ENCODE measurements at regions not wholly inside any gene's neighbourhood (a gene's known extent, or its start where the extent isn't known, plus 50 kb on each side); places are given as distances from the start of the nearest gene placed in this dataset.

- DNase-seq (ENCODE audit: low read depth, low spot score), result no peak
- Histone ChIP-seq H3K4me1 (ENCODE audit: control insufficient read depth, insufficient read depth, low read length) (peaks cover 4% of the 10 kb centered on the region; the same call in 1 of the 2 replicates), H3K27ac (ENCODE audit: low read length) (no peak overlapping the region), H3K4me3 (ENCODE audit: low read depth in 2 of 2, low read length in 2 of 2) (no peak overlapping the region), H3K27me3 (ENCODE audit: control insufficient read depth, insufficient read depth, low read length) (no peaks in the 10 kb centered on the region; the same call in 1 of the 2 replicates), H3K36me3 (ENCODE audit: control insufficient read depth, insufficient read depth, low read length) (no peaks in the 10 kb centered on the region), H3K9me3 (ENCODE audit: control insufficient read depth, insufficient read depth, low read depth, low read length) (no peaks in the 10 kb centered on the region)
- ChIA-PET CTCF (interaction anchor here (0.6 to 3.7 kb wide), 13 partner anchors 10 to 1678 kb away, joined by 3 to 45 read pairs (median 4); no protein-coding TSS in a partner anchor), POLR2A (no interaction called here)
- in situ Hi-C loops (cut with HindIII; ENCODE audit: low pct_unique_long_range_greater_than_20kb, low sequenced_read_pairs) (no loop called here), intact Hi-C loops (cut with micrococcal nuclease; ENCODE audit: unreplicated experiment) (loop anchor here (1.0 kb wide), 1 partner anchor 115 kb away; no protein-coding TSS in a partner anchor)
- ATAC-seq, result peak; percentile 90
- TF ChIP-seq CTCF (IDR thresholded peaks at IDR 0.05) (peak; percentile 94), SIN3A (IDR thresholded peaks at IDR 0.05; ENCODE audit: borderline replicate concordance, insufficient read depth, low read depth, low read length) (no peak)
- BruUV-seq (replicated peaks), result no TSS peak
Measured at GRCh38 chr1:53393325-53393792, 65.5 kb upstream of the LRP8 start.

- Histone ChIP-seq H3K4me1 (ENCODE audit: control insufficient read depth, insufficient read depth, low read length) (peaks cover 4% of the 10 kb centered on the region; the same call in 1 of the 2 replicates), H3K4me3 (ENCODE audit: low read depth in 2 of 2, low read length in 2 of 2) (no peak overlapping the region), H3K9me3 (ENCODE audit: control insufficient read depth, insufficient read depth, low read depth, low read length) (no peaks in the 10 kb centered on the region), H3K36me3 (ENCODE audit: control insufficient read depth, insufficient read depth, low read length) (no peaks in the 10 kb centered on the region), H3K27ac (ENCODE audit: low read length) (no peak overlapping the region), H3K27me3 (ENCODE audit: control insufficient read depth, insufficient read depth, low read length) (no peaks in the 10 kb centered on the region; the same call in 1 of the 2 replicates)
- DNase-seq (ENCODE audit: low read depth, low spot score), result no peak
- ChIA-PET POLR2A (no interaction called here), CTCF (interaction anchor here (0.6 to 3.7 kb wide), 3 partner anchors 18 to 116 kb away, joined by 3 to 45 read pairs (median 3); no protein-coding TSS in a partner anchor)
- in situ Hi-C loops (cut with HindIII; ENCODE audit: low pct_unique_long_range_greater_than_20kb, low sequenced_read_pairs), result no loop called here
- intact Hi-C loops (cut with micrococcal nuclease; ENCODE audit: unreplicated experiment), result no loop called here
- no peak for ATAC-seq
- TF ChIP-seq SIN3A (IDR thresholded peaks at IDR 0.05; ENCODE audit: borderline replicate concordance, insufficient read depth, low read depth, low read length), result no peak
- no peak for TF ChIP-seq TCF7L2 (IDR thresholded peaks at IDR 0.05; ENCODE audit: low read depth, low read length)
- no peak for TF ChIP-seq POLR2AphosphoS5 (IDR thresholded peaks at IDR 0.05; ENCODE audit: low read depth, low read length)
- TF ChIP-seq REST (IDR thresholded peaks at IDR 0.05; ENCODE audit: insufficient read depth in 1 of 2, low read depth in 2 of 2, low read length in 1 of 2), result no peak
- no peak for TF ChIP-seq CTCF (IDR thresholded peaks at IDR 0.05)
- BruUV-seq (replicated peaks), result no TSS peak
Measured at GRCh38 chr1:53394306-53394705, 64.9 kb upstream of the DMRTB1 start.
